Glomerular visceral epithelial cell (primary cell): ENCODE measurements at regions not wholly inside any gene's neighbourhood (a gene's known extent, or its start where the extent isn't known, plus 50 kb on each side); places are given as distances from the start of the nearest gene placed in this dataset.

ENCODE experiments used
- DNase-seq: peaks from one replicate; pipeline ENCODE4 v3.0.0-alpha.2; 2016; ENCODE audit errors: extremely low spot score

GRCh38 chr2:208545403-208546042 lies 138.9 kb downstream of the PTH2R start:
- no peak for DNase-seq

- no peak for DNase-seq
Observed at GRCh38 chr2:208546107-208546506, 139.5 kb downstream of the PTH2R start.

DNA sequence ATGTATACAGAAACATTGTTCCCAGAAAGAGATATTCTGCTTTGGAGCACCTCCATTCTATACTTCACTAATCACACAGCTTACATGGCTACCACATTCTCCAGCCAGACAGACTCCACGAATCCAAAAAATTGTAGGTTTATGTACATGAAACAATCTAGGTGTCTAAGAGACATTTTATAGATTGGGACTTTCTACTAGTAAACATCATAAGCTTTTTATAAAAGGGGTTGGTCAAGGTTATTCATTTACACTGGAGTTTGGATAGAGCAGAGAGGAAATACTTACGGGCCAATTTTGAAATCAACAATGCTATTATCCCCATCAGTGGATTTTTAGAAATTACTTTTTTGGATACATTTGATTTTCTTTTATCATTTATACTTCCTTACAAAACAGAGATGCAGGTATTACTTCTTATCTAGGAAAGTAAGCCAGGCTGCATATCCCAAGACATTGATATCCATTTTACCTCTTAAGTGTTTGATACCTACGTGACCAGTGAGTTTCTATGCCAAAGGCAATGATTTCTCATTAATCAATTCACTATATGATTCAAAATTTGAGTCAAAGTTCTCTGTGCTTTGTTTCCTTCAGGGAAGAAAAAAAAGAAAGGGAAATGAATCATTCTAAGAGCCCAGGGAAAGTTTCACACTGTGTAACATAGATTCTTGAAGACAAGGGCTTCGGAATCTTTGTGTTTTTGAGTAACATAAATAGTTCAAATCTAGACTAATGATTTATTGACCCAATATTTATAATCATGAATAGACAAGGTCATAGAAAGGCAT lies 140.5 kb downstream of the PTH2R start:
- DNase-seq = no peak

DNA sequence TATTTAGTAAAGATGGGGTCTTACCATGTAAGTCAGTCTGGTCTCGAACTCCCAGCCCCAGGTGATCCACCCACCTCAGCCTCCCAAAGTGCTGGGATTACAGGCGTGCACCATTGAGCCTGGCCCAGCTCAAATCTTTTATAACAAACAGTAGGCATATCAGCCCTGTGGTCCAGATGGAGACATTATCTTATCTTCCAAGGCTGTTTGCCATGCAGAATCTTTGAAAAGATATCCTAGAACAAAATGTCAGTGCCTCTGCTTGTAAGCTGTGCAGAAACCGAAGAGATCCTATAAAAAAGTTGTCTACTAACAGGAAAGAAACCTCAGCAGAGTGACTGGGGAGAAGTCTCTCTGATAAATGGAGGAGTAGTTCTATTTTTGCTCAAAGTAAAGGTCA lies 142.1 kb downstream of the PTH2R start:
- no peak for DNase-seq

DNA sequence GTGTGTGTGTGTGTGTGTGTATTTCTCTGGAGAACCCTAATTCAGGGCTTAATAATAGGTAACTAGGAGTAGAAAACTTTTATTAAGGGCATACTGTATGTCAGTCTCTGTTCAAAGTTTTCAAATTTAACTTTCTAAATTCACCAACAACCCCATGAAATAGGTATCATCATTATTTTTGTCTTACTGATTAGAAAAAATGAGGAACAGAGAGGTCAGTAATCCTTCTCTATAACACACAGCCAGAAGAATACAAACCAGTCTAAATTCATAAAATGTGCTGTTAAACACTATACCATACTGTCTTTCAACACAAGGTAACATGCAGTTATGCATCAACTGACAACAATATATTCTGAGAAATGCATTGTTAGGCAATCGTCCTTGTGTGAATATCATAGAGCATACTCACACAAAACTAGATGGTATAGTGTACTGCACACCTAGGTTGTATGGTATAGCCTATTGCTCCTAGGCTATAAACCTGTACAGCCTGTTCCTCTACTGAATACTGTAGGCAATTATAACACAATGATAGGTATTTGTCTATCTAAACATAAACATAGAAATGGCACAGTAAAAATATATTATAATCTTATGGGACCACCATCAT lies 143.1 kb downstream of the PTH2R start:
- DNase-seq = no peak

- no peak for DNase-seq
Observed at GRCh38 chr2:208552943-208553342, 146.4 kb downstream of the PTH2R start.

- no peak for DNase-seq
Observed at GRCh38 chr2:208556983-208557484, 150.4 kb downstream of the PTH2R start.

DNA sequence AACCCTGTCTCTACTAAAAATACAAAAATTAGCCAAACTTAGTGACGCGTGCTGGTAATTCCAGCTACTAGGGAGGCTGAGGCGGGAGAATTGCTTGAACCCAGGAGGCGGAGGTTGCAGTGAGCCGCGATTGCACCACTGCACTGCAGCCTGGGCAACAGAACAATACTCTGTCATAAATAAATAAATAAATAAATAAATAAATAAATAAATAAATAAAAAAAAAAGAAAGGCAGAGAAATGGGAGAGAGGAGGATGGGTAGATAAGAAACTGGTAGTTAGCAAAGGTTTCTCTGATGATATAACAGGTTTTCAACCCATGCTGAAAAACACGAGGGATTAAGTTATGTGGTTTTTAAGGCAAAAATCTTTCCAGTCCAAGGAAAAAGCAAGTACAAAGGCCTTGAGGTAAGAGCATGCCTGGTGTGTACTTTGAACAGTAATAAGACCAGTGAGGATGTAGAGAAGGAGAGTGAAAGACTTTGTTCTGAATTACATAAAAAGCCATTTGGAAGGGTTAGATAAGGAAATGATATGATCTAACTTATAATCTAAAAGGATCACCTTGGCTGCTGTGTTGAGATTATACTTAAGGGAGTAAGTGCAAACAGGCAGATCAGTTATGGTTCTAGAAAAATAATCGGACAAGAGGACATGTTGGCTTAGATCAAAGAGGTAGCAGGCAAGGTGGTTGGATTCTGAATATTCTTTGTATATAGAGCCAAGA lies 159.3 kb downstream of the PTH2R start:
- DNase-seq = no peak

- DNase-seq = no peak
Observed at GRCh38 chr2:208568203-208568602, 161.6 kb downstream of the PTH2R start.

DNA sequence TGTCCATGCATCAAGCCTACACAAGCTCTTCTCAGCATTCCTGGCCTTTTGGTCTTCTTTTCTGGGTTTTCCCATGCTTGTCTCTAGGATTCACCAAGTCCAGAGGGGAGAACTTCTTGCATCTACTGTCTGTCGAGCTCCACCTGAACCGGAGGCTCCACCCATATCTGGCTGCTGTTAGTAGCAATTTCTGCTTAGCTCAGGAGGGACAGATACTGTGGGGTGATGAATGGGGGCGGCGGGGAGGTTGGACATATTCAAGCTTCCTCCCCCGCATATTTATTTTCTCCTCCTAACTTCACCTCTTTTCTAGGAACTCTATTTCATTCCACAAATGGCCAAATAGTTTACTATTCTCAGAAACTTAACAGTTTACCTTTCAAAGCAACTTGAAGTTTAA lies 163.5 kb downstream of the PTH2R start:
- no peak for DNase-seq

DNA sequence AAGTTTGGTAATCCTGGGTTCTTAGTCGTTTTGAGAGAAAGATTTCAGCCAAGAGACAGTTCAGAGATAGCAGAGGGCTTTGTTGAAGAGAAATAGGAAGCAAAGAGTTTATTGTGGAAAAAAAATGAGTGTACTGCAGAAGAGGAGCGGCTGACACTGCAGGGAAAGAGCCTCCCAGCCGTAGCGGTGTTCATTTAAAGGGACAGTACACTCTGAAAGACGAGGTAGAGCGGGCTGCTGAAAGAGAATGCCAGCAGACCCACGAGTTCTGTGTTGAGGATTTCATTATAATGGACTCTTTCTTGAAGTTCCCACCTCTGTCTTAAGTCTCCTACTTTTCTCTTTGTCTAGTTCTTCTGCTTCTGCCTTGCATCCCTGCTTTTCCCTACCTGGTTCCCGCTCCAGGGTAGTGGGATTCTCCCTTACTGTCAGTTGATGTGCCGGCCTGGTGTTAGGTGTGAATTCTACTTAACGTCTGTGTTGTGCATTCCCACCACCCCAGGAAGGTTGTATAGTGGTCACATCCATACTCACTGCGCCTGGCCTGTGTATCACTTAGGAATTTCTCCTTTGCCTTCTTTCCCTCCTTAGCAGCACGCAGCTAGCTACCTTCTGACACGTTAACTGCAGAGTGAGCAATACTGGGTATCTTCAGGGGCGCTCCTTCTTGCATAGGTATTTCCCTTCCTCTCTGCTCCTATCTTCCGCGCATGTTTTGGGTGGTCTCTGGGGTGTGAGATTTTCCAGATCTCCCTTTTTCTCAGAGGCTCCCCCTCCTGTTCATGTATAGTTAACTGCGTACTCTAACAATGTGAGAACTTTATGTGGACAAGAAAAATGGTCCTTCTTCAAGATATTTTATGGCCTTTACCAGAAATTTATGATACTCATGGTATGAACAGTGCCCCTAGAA lies 164.5 kb downstream of the PTH2R start:
- DNase-seq = no peak

DNA sequence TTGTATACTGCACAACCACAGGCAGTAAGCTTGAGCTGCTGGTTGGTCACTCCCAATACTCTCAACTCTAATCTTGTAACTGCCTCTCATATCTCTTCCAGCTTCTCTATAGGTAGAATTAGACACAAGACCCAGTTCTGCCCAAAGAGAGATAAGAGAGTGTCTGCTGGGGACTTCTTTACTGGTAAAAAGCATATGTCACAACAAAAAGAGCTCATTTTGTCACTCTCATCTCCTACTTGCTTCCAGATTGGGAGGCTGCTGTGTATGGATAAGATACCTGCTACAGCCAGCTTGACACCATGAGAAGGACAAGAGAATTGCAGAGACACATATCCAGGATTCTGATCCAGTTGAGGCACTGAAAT lies 165.2 kb downstream of the PTH2R start:
- DNase-seq = no peak

DNA sequence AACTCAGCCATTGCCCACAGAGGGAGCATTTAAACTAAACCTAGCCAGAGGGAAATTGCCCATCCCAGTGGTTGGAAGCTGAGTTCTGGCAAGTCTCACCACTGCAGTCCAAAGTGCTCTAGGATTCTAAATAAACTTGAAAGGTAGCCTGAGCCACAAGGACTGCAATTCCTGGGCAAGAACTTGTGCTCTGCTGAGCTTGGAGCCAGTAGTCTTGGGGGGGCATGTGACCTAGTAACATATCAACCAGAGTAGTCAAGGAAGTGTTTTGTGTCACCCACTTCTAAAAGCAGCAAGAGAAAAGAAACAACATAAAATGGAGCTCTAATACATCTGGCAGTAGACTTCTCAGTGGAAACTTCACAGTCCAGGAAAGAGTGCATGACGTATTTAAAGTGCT lies 167.0 kb downstream of the PTH2R start:
- DNase-seq = no peak

- no peak for DNase-seq
Observed at GRCh38 chr2:208579678-208580077, 173.1 kb downstream of the PTH2R start.

DNA sequence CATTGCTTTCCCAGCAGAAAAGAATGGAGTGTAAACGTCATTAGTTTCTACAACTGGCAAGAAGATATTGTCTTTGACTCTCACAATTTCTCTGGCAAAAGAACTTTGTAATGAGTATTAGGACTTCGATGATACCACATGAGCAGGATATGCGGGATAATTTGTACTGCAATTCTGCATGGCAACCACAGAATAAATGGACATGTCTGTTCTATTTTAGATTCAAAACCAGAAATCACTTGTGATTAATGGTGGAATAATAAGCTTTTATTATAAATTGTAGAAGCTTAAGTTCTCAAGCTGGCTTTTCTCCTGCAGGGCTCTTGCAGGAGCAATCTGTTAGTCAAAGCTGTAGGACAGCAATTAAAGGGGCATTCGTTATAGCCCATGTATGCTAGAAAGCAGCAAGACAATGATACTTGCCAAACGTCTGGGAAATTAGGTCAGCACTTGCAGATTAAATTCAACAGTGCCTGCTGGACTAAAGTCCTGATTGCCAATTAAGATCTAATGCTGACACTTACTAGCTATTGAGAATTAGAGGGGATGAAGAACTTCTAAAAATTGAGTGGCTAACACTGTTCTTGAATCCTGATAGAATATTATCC lies 177.9 kb downstream of the PTH2R start:
- DNase-seq = no peak

- DNase-seq = no peak
Observed at GRCh38 chr2:208586516-208586915, 179.9 kb downstream of the PTH2R start.

DNA sequence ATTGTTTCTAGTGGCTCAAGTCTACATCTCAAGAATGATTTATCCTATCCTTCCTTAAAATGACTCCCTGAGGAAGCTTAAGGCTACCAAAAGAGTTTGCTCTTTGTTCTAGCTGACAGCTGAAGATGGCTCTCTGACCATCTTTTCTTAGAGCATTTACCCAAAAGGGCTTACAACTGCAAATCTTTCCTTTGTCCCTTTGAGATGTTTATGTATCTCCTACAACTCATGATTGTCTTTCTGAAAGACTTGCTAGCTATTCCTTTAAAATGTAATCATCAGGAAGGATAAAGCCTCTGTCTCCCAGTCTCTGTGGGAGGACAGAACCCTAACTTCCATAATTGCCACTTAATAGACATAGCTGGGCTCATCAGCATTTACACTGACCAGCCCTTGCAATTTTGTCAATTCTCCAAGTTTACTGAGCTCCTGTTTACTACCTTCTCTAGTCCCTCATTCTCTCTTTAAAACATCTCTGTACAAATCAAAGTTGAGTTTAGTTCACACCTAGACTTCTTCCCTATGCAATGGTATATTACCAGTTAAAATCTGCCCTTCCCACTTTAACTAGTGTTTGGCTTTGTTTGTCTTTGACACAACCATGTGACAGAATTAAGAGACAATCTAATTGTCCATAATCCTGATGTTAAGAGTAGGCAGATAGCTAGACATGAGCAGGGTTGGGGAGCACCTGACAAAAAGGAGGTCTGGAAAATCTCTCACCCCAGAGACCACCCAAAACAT lies 188.2 kb downstream of the PTH2R start:
- DNase-seq = no peak

DNA sequence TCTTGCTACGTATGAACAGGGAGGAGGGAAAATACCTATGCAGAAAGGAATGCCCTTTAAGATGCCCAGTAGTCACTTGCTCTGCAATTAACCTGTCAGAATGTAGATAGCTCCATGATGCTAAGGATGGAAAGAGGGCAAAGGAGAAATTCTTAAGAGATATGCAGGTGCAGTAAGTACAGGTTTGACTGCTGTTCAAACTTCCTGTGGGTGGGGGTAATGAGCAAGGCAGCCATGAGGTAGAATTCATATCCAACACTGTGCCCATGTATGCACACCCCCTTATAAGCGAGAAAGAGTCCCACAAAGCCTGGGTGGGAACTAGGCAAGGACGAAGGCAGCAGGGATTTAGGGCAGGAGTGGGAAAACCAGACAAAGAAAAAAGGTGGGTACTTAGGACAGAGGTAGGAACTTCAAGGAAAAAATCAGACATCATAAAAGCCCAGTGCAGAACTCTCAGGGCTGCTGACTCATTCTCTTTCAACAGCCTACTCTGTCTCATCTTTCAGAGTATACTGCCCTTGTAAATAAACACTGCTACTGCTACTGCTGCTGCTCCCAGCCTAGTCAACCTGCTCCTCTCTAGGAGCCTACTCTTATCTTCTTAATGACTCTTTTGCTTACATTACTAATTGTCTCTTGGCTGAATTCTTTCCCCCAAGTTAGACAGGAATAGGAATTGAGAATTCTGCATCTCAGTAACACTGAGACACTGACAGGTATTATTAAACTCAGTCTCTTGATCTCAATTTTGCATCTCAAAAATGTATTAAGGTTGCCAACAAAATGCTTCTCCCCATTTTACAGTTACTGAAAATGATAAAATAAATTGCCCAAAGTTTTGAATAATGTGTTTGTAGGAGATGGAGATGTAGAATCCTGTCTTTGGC lies 189.0 kb downstream of the PTH2R start:
- DNase-seq = no peak

GRCh38 chr2:208607694-208608093 lies 201.1 kb downstream of the PTH2R start:
- no peak for DNase-seq
